ENCODE measurements at regions not wholly inside any gene's neighbourhood (a gene's known extent, or its start where the extent isn't known, plus 50 kb on each side); places are given as distances from the start of the nearest gene placed in this dataset.

- 0 to 48% (median 45%) methylated on average over 1 of the region's 1 CpG for WGBS, 3 donors
- H3K36me3 ChIP-seq: no peaks in the 10 kb centered on the region
- no peaks in the 10 kb centered on the region for H3K27me3 ChIP-seq
- H3K4me3 ChIP-seq: no peak overlapping the region
- no peak for TF ChIP-seq CTCF (IDR thresholded peaks at IDR 0.05)
- no peak for TF ChIP-seq EP300 (IDR thresholded peaks at IDR 0.05)
- TF ChIP-seq POLR2A (IDR thresholded peaks at IDR 0.05): no peak
- no peaks in the 10 kb centered on the region for H3K4me1 ChIP-seq (ENCODE audit: insufficient read depth)
- no peaks in the 10 kb centered on the region for H3K9me3 ChIP-seq
- H3K27ac ChIP-seq: no peak overlapping the region
- intact Hi-C loops (cut with DNase I): no loop called here
- no peak for DNase-seq
These were observed 699.7 kb downstream of the DHX35 start for GRCh38 chr20:39661833-39662232.

- Histone ChIP-seq H3K27me3 (no peaks in the 10 kb centered on the region), H3K9me3 (no peaks in the 10 kb centered on the region), H3K4me3 (no peak overlapping the region), H3K27ac (no peak overlapping the region), H3K4me1 (ENCODE audit: insufficient read depth) (no peaks in the 10 kb centered on the region), H3K36me3 (no peaks in the 10 kb centered on the region)
- 93 to 94% (median 93%) methylated on average over 2 of the region's 2 CpGs for WGBS, 3 donors
- TF ChIP-seq EP300 (IDR thresholded peaks at IDR 0.05) (no peak), POLR2A (IDR thresholded peaks at IDR 0.05) (no peak), CTCF (IDR thresholded peaks at IDR 0.05) (no peak)
- no peak for DNase-seq
- intact Hi-C loops (cut with DNase I): no loop called here
These were observed 698.8 kb downstream of the DHX35 start for GRCh38 chr20:39660965-39661364.

- Histone ChIP-seq H3K36me3 (no peaks in the 10 kb centered on the region), H3K27ac (no peak overlapping the region), H3K4me1 (ENCODE audit: insufficient read depth) (no peaks in the 10 kb centered on the region), H3K27me3 (no peaks in the 10 kb centered on the region), H3K9me3 (no peaks in the 10 kb centered on the region), H3K4me3 (no peak overlapping the region)
- DNase-seq: no peak
- 67 to 79% (median 73%) methylated on average over 1 of the region's 1 CpG for WGBS, 3 donors
- TF ChIP-seq CTCF (IDR thresholded peaks at IDR 0.05): no peak
- no peak for TF ChIP-seq POLR2A (IDR thresholded peaks at IDR 0.05)
- TF ChIP-seq EP300 (IDR thresholded peaks at IDR 0.05): no peak
- intact Hi-C loops (cut with DNase I): no loop called here
These were observed 698.1 kb downstream of the DHX35 start for GRCh38 chr20:39660226-39660625.

GRCh38 chr20:39658662-39659409, 696.7 kb downstream of the DHX35 start:
- no peak overlapping the region for H3K27ac ChIP-seq
- WGBS, 3 donors: 81 to 83% (median 82%) methylated on average over 9 of the region's 9 CpGs
- no peaks in the 10 kb centered on the region for H3K4me1 ChIP-seq (ENCODE audit: insufficient read depth)
- no peak overlapping the region for H3K4me3 ChIP-seq
- TF ChIP-seq POLR2A (IDR thresholded peaks at IDR 0.05) (no peak), CTCF (IDR thresholded peaks at IDR 0.05) (no peak), EP300 (IDR thresholded peaks at IDR 0.05) (no peak)
- intact Hi-C loops (cut with DNase I): no loop called here
- DNase-seq: no peak
- H3K27me3 ChIP-seq: no peaks in the 10 kb centered on the region
- no peaks in the 10 kb centered on the region for H3K36me3 ChIP-seq
- H3K9me3 ChIP-seq: no peaks in the 10 kb centered on the region

Data from ovary (tissue), 7 donors.